IPS-18c (cell line): ENCODE measurements at regions not wholly inside any gene's neighbourhood (a gene's known extent, or its start where the extent isn't known, plus 50 kb on each side); places are given as distances from the start of the nearest gene placed in this dataset.

Experiments used
- H3K4me3 ChIP-seq: 2 replicates; pipeline ENCODE4 v1.7.0; 2013; ENCODE audit warnings: low read depth, mild to moderate bottlenecking, low read length, moderate library complexity; ENCODE audit not compliant: insufficient read depth
- H3K9me3 ChIP-seq: one replicate; pipeline ENCODE4 v1.6.1; 2013; ENCODE audit warnings: mild to moderate bottlenecking, low read length, moderate library complexity; ENCODE audit not compliant: control insufficient read depth, insufficient read depth

DNA sequence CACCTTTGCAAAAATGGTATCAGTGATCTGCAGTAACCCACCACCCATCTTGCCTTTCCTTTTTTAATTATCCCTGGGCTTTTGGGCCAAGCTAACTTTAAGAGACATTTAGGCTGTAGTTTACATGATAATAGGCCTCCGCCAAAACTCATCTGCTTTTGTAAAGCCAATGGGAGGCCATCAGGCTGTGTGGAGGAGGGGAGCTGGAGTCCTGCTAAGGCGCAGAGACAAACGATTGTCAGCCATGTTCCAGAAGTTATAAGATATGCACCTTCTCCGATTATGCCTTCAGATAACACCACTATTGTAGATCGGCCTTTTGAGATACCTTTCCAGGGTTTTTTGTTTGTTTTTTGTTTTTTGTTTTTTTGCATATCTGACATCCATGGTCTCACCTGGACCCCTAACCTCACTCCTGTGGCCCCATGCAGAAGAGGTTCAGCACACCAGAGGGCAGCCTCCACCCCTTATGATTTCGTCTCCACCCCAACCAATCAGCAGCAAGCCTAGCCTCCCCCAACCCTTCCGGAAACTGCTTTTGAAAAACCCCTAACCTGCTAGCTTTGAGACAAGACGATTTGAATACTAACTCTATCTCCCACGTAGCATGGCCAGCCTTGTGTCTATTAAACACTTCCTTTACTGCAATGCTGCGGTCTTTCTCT is 113.9 kb upstream of the UBL3 start:
- Histone ChIP-seq H3K4me3 (0 out of 2 replicates have a peak overlapping the region, but pooled peaks have one; percentile 12), H3K9me3 (peaks cover 2% of the 10 kb centered on the region)

DNA sequence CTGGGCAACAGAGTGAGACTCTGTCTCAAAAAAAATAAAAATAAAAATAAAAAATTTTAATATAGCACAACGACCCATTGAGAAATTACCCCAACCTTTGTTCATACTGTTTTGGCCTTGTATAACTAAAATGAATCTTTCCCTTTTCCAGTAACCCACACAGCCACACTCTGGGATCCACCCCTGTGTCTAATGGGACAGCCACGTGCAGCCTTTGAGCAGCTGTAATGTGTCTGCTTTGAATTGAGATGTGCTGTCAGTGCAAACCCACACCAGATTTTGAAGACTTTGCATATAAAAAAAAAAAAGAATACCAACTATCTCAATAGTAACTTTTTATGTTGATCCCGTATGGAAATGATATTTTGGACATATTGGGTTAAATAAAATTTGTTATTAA is 112.7 kb upstream of the UBL3 start:
- H3K9me3 ChIP-seq, result no peaks in the 10 kb centered on the region
- no peak overlapping the region for H3K4me3 ChIP-seq

DNA sequence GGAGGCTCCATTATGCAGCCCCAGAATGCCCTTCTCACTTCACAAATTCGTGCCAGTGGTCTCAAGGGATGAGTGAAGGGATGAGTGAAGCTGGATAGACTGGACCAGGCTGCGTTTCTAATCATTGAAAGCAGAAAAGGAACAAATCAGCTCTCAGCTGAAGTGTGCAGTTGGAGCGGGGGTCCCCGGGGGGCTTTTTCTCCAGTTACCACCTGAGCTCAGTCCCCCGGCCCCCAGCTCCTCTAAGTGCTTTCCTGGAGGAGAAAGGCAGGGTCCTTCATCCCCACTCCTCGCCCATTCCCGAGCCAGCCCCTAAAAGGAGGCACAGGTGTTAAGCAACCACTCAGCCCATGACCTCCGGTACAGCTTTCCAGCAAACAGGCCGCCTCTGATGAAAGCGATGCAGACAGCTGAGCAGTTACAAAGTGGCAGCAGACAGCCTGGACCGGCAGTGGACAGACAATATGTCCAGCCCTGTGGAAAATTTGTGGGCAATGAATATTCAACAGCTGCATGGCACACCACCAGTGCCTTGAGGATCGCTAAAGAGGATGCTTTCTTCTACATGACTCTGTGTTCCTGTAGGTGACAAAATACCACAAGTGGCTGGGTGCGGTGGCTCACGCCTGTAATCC is 110.7 kb upstream of the UBL3 start:
- no peaks in the 10 kb centered on the region for H3K9me3 ChIP-seq

DNA sequence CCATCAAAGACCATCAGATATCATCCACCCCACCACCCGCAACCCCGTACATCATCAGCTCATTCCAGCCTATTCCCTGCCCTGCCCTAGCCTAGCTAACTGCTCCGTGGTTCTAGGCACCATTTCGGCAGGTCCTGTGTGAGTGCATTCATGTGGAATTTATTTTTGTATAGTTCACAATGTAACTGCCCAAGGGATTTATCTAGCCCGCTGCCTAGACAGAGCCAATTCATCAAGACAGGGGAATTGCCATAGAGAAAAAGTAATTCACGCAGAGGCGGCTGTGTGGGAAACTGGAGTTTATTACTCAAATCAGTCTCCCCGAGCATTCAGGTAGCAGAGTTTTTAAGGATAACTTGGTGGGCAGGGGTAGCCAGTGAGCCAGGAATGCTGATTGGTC is 109.2 kb upstream of the UBL3 start:
- H3K9me3 ChIP-seq, result no peaks in the 10 kb centered on the region
- no peak overlapping the region for H3K4me3 ChIP-seq

More for the DNA sequence above, 110.7 kb upstream of the UBL3 start:
- H3K4me3 ChIP-seq, result no peak overlapping the region

DNA sequence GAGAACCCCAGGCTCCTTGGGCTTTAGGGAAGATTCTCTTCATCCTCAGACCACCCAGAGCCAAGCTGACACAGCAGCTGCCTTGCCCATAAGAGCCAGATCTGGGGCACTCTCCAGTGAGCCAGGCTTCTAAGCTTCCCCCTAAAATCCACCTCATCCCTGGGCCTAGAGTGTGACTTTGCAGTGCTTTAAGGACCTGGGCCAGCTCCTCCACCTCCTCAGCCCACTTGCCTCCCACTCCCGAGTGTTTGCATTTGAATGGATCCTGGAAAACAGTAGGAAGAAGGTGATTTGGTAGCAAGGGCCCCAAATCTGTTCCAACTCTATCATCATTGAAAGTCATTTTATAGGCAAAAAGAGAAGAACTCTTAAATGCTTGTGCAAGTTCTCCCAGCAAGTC is 108.7 kb upstream of the UBL3 start:
- Histone ChIP-seq H3K9me3 (no peaks in the 10 kb centered on the region), H3K4me3 (no peak overlapping the region)

DNA sequence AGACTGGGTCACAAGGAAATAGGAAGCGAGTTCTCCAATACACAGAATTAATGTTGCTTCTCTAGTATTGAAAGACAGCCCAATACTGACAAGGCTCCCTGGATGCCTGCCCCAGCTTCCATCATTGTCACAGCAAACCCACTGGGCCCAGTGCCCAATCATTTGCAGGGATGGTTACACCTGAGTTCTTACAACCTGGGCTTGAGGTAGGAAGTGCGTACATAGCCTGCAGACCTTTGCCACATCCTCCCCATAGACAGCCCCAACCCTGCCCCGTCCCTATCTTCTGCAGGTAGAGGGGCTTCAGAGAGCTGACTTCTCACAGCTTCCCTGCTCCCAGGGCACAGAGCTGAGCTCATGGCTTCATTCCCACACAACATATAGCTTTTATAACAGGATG is 108.1 kb upstream of the UBL3 start:
- no peaks in the 10 kb centered on the region for H3K9me3 ChIP-seq
- H3K4me3 ChIP-seq, result no peak overlapping the region

DNA sequence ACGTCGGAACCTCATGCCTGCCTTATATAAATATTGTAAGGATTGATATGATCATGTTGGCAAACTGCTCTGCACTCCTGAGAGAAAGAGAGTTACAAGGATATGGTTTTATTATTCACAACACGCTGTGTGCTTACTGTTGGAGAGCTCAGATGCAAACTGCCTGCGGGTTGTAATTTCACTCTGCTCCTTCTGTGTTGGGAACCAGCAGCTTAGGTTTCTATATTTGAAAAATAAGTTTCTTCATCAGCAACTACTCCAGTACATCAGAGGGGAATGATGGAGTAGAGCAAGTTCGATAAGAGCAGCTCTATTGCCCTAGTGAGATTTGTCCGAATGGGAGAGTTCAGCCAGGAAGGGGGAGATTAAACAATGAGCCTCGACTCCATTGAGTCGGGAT is 106.9 kb upstream of the UBL3 start:
- H3K4me3 ChIP-seq, result no peak overlapping the region

DNA sequence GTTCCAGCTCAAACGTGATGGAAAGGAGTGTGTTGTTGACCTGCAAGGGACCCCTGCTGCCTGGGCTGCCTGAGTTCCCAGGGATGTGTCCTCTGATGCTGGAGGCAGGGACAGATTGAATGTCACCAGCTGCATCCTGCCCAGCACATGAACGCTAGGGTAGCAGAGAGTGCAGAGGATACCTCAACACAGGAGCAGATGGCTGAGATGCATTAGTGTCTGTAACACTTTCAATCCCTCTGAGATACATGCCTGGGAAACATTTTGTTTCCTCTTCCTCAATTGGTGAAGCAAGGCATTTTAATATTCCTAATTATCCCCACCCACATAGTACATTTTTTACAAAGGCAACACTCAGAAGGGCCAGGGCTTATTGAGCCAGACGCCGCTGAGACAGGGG is 106.4 kb upstream of the UBL3 start:
- no peak overlapping the region for H3K4me3 ChIP-seq

More for the DNA sequence above, 106.9 kb upstream of the UBL3 start:
- H3K9me3 ChIP-seq, result no peaks in the 10 kb centered on the region

DNA sequence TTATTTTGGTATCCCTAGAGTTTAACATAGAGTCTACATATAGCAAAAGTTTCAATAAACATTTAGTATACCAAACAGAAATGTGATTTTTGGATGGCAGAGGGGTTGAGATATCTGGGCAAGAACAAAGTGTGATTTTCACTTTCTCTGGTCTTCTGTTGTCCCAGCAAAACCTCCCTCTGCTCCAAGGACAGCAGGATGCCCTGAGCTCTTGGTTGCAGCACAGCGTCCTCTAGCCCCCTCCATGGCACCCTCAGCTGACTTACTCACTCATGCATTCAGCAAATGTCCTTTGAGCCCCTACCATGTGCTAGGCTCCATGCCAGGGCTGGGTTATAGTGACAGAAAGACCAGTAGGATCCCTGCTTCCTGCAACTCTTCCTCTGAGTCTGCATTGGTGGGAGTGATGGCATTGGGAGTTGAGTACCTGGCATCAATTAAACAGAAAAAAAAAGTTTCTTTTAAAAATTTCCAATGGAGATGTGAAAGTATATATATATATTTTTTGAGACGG is 104.8 kb upstream of the UBL3 start:
- Histone ChIP-seq H3K9me3 (no peaks in the 10 kb centered on the region), H3K4me3 (no peak overlapping the region)

More for the DNA sequence above, 106.4 kb upstream of the UBL3 start:
- no peaks in the 10 kb centered on the region for H3K9me3 ChIP-seq

DNA sequence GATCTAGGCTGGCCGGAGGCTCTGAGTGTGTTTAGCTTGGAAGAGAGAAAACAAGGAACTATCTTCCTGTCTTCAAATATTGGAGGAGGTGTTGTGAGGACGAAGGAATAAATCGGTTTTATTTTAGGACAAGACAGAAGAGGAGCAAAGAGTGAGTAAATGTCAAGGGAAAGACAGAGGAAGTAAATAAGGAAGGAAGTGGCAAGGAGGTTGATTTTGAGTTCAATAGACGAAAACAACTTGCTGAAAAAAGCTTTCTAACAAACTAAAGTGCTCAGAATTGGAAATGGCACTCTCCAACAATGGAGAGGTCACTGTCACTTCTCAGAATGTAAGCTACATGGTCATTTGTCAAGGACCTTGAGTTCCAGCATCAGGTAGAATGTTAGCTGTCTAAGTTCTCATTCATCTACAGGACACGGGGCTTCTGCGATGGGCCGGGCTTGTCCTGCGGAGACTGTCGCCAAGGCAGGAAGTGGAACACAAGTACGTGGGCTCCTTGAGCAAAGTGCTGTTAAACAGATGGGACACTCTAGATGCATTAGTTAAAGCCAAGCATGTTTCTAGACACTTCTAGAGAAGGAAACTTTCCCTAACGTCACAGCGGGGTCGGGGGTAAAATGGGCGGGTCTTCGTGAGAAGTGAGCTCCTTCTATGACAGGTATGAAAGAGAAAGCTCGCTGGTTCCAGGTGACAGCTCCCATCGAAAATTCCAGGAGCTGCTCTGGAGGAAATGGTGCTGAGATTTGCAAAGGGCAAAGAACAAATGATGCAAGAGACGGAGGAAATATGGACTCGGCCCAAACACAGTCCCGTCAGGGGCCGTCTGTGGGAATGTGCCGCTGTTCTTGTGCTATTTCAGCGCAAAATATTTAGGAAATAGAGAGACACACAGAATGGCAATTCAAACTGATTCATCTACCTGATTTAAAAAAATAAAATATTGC is 103.9 kb upstream of the UBL3 start:
- no peaks in the 10 kb centered on the region for H3K9me3 ChIP-seq
- no peak overlapping the region for H3K4me3 ChIP-seq

DNA sequence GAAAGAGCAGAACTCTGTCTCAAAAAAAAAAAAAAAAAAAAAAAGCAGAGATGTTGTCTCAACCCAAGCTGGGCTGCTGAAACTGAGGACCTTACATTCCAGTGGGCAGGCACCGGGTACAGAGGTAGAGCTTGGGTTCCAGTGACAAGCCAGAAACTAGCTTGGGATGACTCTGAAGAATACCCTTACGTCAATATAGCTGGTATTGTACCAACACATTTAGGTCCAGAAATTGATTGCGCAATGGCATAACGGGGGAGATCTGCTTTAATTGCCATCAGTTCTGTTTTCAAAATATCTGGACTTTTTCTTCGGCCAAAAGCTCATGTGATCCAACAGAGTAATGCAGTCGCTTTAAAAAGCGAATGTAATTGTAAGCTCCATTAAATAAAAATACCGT is 103.1 kb upstream of the UBL3 start:
- Histone ChIP-seq H3K4me3 (no peak overlapping the region), H3K9me3 (no peaks in the 10 kb centered on the region)

DNA sequence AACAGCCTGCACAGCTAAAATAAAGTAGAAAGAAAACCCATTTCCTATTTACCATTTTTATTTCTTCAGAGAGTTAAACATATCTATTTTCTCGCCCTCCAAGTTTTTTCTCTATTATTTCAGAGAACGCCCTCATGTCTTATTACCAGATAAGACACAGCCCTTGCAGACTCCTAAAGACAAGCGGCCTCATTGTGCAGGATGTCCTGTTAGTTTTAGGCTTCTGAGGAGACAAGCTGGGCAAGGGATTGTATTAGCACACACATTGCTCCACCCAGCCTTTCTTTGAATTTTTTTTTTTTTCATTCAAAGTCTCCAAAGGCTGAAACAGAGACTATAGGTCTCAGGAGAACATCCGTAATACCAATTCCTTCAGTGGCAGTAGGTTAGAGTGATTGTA is 101.8 kb upstream of the UBL3 start:
- H3K9me3 ChIP-seq, result no peaks in the 10 kb centered on the region

DNA sequence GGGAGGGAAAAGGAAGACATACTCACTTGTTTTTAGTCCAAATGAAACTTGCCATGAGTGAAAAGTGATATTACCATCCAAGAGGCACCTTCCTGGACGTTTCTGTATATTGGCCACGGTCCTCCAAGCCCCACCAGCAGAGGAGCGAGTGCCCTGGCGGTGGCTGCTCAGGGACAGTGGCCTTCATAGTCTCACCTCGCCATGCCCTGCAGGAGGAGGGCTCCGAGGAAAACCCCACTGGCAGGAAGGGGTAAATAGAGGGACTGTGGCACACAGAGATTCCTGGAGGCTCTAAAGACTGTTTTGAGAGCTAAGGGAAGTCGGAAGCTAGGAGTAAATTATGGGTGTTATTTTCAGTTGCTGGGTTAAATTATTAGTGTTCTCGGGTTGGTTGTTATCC is 98.4 kb upstream of the UBL3 start:
- H3K4me3 ChIP-seq, result no peak overlapping the region
- H3K9me3 ChIP-seq, result no peaks in the 10 kb centered on the region

More for the DNA sequence above, 101.8 kb upstream of the UBL3 start:
- H3K4me3 ChIP-seq, result no peak overlapping the region

DNA sequence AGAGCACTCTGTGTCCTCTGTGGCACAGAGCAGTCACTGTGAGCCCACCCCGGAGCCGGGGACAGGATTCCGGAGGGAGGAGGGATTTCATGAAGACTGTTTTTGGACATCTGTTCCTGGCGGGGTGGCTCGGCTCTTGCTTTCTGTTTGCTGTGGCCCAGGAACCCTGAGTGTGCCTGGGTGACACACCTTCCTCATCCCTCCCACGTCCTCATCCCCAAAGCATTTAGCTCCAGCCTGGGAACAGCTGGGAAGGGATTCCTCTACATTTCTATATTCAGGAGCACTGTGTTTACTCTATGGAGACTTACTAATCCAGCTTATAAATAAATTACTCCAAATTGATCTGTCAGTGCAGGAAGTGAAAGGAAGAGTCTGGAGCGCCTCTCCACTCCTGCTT is 97.8 kb upstream of the UBL3 start:
- Histone ChIP-seq H3K4me3 (no peak overlapping the region), H3K9me3 (no peaks in the 10 kb centered on the region)

DNA sequence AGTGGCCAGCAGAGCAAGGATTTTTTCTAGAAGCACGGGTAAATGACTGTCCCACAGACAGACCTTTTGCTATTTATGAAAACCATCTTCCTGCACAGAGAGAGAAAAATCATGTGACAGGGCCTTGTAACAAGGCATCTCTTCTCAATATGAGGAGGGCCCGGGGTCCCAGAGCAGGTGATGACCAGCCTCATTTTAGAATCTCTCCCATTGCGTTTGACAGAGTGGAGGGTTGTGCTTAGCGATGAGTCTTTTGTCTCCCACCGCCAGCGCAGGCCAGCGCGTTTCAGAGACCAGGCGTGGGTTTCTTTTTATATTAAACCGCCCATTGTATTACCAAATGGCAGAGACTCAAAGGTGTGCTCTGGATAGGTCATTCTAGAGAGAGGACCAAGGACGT is 97.4 kb upstream of the UBL3 start:
- Histone ChIP-seq H3K9me3 (no peaks in the 10 kb centered on the region), H3K4me3 (no peak overlapping the region)

DNA sequence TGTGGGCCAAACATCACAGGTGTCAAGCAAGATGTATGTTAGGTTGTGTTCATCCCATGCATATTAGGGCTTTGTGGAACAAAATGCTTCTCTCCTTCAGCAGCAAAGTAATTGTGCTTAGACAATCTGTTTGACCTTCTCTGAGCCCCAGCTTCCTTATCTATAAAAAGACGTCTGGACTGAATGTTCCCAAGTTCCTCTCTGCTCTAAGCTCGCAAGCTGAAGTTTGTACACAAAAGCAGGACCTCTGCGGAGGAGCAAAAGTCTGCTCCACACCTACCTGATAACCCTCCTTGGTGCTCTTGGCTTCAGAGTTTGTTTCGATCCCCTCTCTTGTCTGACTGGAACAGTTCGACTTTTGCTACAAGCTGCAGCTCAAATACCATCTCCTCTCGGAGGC is 95.7 kb upstream of the UBL3 start:
- no peaks in the 10 kb centered on the region for H3K9me3 ChIP-seq
- no peak overlapping the region for H3K4me3 ChIP-seq

DNA sequence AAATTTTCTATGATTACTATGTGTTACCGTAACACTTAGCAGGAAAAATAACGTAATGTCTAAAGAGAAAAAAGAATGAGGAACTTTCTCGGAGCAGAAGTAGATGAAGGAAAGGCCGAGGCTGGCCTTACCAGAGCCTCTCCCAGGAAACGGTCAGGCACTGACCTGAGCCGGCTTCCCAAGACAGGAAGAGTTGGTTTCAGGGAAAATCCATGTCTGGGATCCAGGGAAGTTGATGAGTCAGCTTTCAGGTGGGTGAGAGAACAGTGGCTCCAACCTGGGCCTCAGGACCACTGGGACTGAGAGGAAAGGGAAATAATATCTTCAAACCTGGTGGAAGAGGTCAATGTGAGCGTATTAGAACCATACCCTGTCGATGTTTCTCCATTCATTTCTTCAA is 93.3 kb upstream of the UBL3 start:
- Histone ChIP-seq H3K4me3 (no peak overlapping the region), H3K9me3 (no peaks in the 10 kb centered on the region)

DNA sequence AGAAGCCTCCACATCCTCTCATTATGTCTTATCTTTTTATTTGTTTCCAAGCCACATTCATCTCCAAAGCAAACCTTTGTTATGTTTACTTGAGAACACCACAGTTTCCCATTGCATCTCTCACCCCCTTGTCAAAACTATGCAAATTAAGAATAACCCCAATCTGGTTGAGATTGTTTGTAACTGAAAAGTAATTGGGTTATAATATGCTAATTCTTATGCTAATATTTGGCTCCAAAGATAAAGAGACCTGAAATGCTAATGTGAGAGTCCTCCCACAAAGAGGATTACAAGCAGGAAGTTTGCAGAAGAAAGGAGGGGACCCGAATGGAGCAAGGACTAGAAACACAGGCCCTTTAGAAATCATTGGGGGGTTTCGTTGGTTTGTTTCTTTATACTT is 92.9 kb upstream of the UBL3 start:
- H3K4me3 ChIP-seq, result no peak overlapping the region

More for the DNA sequence above, 92.9 kb upstream of the UBL3 start:
- no peaks in the 10 kb centered on the region for H3K9me3 ChIP-seq
